ENCODE measurements at regions not wholly inside any gene's neighbourhood (a gene's known extent, or its start where the extent isn't known, plus 50 kb on each side); places are given as distances from the start of the nearest gene placed in this dataset.
"Not testable (repeated sequence)": the region's sequence is repeated elsewhere in the genome, so short reads cannot be mapped to it uniquely, and the experiment has no call there.

DNA sequence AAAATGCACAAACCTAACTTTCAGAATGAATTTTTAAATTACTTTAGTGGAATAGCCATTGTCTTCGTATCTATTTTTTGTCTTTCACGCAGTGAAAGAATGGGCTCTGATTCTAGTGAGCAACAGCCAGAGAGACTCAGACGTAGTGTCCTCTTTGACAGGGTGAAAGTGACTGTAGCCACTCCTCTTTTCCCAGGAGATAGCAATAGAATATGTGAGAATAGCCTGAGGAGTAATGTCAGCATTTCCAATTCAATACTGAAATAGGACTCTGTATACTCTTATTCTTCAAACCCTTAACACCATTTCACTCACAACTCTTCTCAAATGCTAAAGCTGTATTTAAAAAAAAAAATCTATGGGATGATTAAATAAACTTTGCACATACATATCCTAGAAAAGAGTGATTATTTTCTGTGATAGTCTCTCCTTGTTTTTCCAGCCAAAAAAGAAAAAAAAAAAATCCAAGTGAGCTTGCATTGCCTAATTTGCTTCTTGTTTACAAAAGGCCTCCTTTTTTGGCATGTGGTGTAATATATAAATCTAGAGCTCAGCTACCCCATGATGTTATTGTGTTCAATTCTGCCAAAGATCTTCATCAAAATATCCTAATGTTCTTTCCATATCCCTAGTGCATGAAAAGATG, 626.1 kb upstream of the SLITRK6 start:
- peak; percentile 26 for DNase-seq

DNA sequence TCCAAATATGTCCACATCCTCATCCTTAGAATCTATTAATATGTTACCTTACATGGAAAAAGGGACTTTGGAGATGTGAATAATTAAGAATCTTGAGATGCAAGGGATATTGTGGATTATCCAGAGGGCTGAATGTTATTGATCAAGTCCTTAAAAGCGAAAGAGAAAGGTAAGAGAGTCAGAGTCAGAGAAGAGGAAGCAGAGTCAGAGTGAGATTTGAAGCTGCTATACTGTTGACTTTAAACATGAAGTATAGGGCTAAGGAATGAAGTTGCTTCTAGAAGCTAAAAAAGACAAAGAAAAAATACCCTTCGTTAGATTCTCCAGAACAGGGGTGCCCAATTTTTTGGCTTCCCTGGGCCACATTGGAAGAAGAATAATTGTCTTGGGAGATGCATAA, 627.2 kb upstream of the SLITRK6 start:
- DNase-seq: no peak

DNA sequence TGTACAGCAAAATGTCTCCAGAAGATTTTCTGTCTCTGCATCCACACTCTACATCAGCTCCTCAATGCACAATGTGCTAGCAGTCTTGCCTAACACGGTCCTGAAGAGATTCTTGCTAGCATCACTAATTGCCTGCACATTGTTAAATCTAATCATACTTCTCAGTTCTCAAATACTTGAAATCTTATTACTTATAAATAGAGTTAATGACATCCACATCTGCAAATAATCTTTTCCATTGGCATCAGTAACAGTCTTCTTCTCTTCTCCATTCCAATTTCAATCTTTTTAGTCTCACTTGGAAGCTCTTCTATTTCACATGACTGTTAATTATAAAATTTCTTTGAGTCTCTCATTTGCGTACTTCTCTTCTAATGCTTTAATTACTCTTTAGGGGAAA, 630.5 kb upstream of the SLITRK6 start:
- no peak for DNase-seq

DNA sequence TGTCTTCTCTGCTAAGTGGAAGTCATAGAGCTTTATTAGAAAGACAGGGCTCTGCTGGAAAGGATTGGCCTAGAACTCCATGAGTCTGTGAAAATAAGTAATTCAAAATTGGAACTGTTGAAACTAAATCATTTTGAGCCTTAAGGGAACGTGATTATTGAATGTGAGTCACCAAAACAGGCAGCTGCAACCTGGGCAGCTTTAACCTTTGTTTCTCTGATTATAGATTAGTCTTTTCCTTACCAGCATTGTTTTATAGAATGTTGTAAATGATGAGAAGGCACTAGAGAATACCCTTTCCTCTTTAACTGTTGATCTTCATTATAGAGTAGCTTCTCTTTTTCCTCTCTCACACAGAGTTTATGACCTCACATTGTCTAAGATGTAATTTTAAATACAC, 638.8 kb upstream of the SLITRK6 start:
- no peak for DNase-seq

DNA sequence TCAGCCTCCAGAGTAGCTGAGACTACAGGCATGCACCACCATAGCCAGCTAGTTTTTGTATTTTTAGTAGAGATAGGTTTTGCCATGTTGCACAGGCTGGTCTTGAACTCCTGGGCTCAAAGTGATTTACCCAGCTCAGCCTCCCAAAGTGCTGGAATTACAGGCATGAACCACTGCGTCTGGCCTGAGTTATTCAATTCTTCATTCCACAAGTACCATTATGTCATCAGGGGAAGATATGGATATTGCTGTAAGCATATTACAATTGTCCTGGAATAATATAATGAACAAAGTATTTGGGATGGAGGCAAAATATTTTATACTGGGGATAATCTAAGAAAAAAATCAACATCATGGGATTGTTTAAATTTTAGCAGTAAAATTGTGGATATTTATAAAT, 646.0 kb upstream of the SLITRK6 start:
- DNase-seq: no peak

DNA sequence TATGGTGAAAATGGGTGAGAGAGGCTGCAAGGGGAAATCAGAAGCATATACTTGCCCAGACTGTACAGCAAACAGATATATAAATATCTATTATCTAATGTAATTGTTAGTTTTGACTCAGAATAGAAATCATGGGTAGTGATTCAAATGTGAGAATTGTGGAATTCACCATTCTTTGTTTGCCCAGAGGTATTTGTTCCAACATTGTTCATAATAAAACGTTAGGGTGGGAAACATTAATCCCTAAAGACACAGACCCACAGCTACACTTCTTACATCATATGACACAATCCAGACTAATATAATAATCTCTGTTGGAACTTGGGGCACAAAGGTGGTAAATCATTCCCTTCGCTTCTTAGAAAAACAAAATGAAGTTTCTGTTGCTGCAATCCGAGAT, 646.5 kb upstream of the SLITRK6 start:
- peak; percentile 7 for DNase-seq

DNA sequence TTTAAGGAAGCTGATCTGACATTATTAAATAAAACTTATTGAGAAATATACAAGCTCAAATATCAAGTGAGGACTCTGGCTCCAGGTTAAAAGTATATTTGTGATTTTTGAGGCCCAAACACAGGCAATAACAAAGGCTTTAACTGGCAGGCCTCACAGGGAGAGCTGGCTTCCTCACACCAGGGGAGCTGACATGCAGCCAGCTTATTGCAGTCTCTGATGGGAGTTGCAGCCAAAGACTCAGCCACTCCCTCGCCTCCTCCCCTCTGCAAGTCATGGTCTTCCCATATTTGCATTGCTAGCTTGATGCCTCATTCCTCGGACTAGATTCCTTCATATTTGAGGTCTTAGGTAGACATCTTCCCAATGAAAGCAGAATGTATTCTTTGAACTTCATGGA, 647.1 kb upstream of the SLITRK6 start:
- peak; percentile 35 for DNase-seq

DNA sequence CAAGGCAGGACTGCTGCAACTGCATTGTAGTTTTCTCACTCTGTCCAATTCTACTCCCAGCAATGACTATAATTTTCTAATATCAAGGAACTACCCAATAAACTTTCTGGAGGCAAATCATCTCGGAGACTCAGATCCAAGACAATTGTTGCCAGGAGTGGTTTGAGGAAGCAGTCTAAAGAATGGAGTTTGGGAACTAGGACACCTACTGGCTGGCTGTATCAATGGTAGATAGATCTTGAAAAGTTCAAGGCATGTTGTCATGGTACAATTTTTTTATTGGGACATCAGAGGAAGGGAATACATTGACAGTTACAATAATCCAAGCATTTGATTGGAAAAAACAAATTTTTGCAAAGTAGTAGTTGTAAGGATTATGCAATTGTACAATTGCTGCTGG, 648.3 kb upstream of the SLITRK6 start:
- no peak for DNase-seq

DNA sequence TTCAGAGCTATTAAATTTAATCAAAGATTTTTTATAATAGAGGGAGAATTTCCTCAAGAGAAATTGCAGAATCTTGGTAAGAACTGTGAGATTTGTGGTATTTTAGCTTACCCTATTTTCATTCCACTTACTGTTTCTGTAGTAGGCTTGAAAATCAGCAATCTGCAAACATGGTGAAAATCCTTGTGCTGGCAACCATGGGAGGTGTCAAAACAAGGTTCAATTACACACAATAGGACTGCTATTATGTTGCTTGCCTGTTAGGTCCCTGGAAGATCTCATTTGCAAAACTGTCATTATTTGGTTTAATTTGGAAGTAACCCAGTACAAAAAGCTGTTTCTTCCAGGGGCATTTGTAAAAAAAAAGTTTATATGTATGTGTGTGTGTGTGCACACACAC, 662.8 kb upstream of the SLITRK6 start:
- no peak for DNase-seq

DNA sequence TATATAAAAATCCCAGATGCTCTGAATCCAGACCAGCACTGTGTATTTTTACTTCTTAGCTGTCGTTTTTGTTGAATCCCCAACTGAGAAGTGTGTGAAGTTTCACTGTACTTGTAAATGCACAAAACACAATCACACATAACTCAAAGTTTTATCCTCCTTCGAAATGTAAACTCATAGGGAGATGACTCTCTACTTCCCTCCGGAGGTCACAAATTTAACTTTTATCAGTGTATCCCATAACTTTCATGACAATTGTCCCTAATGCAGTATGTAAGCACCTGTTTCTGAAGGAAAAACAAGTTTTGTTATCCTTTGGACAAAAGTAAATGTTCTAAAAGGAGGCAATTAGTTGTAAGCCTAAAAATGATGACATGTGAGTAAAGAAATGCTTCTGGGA, 665.0 kb upstream of the SLITRK6 start:
- DNase-seq: no peak

DNA sequence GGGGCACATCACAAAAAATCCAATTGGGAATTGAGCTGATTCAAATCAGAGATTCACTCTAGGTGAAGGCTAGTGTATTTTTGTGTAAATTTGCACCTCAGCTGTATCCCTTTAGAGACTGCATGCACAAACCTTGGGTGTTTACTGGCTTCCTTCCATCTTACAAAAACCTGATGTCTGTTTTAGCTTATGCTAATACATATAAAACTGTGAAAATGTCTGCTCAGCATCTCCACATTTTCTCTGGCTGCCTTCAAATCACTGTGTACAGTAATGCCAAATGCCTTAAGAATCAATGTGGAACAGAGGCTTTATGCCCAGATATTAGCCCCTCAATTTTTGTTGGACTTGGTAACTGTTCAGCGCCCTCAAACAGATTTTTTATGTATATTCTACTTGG, 675.8 kb upstream of the SLITRK6 start:
- DNase-seq: no peak

DNA sequence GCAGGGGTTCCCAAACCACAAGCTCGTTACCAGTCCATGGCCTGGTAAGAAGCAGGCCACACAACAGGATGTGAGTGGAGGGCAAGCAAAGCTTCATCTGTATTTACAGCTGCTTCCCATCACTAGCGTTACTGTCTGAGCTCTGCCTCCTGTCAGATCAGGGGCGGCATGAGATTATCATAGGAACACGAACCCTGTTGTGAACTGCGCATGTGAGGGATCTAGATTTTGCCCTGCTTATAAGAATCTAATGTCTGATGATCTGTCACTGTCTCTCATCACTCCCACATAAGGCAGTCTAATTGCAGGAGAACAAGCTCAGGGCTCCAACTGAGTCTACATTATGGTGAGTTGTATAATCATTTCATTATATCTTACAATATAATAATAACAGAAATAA, 677.4 kb upstream of the SLITRK6 start:
- DNase-seq: no peak

DNA sequence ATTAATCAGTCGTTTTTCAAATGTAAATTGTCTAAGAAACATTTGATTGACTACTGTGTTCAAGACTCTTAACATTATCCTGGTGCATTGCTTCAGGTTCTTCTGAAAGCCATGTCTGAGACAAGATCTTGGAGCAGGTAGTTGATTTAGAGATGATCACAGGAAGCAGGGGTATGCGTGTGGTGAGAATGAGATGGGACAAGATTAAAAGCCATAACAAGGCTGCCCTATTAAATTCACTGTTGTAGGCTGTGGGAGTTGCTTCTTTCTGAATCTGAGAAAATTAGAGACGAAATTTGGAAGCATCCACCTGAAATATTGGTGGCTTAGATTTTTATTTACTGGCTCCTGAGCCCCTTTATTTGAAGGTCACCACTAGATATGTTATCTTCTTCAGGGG, 687.4 kb upstream of the SLITRK6 start:
- no peak for DNase-seq

DNA sequence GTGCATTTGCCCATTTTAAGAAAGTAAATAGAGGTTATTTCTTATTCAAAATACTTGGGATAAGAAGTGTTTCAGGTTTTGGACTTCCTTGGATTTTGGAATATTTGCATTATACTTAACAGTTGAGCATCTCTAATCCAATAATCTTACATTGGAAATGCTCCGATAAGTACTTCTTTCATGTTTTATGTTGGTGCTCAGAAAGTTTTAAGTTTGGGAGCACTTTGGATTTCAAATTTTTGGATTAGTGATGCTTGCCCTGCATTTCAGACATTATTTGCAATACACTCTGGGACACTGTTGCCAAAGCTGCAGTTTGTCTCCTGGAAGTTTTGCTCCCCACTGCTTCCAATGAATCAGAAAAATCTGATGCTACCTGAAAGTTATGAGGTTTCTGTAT, 691.9 kb upstream of the SLITRK6 start:
- no peak for DNase-seq

DNA sequence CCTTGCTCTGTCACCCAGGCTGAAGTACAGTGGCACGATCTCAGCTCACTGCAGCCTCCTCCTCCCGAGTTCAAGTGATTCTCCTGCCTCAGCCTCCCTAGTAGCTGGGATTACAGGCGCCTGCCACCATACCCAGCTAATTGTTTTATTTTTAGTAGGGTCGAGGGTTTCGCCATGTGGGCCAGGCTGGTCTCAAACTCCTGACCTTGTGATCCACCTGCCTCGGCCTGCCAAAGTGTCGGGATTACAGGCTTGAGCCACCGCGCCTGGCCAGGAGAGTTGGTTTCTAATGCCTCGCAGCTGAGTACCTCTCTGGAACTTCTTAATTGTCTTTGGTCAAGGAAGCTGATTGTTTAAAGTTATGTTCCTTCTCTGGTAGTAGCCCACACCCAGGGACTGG, 702.7 kb upstream of the SLITRK6 start:
- DNase-seq: not testable (repeated sequence)

DNA sequence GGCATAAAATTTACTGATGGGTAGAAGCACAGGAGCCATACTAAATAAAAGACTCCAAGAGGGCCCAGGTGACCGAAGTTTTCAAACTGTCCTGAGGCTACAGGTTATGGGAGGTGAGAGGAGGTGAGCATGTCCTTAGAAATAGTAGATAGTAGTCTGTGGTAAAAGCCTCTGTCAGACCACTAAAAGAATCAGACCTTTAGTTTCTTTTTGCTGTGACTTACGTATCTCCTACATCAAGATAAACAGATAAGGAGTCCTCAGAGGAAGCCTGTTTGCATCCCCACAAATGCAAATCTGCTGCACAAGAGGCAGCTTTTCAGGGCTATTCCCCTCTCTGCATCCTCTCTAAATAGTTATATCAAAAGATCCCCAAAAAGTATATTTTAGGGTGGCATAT, 711.6 kb upstream of the SLITRK6 start:
- DNase-seq: no peak

DNA sequence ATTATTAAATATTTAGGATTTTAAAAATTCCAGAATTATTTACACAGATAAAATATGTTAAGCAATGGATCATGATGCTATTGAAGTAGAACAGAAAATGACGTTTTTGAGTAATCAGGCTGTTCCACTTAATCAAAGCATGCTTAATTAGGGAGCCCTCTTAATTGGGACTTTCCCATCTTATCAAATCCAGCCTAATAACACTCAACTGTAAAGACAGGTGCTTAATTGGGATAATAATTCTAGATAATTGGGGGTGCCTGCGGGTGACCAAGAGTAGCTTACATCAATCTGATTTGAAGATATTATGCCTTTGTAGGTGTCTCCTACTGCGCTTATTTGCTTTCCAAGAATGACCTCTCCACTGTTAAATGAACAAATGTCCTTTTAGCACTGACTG, 742.2 kb upstream of the SLITRK6 start:
- peak; percentile 83 for DNase-seq

DNA sequence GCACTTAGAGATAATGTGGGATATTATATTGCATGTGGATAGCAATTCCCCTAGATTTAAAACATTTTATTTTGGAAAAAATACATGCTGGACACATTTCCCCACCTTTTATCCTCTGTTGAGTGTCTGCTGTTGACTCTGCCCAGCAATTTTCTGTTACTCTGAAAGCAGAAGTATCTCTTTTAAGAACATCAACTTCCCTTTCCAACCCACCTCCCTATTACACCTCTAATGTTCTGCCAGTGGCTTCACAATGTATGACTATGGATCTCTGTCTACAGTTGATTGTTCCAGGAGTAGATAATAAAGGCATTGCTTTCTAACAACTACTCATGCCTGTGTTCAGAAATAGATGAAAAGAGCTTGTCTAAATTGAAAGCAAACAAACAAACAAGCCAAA, 754.8 kb upstream of the SLITRK6 start:
- no peak for DNase-seq

DNA sequence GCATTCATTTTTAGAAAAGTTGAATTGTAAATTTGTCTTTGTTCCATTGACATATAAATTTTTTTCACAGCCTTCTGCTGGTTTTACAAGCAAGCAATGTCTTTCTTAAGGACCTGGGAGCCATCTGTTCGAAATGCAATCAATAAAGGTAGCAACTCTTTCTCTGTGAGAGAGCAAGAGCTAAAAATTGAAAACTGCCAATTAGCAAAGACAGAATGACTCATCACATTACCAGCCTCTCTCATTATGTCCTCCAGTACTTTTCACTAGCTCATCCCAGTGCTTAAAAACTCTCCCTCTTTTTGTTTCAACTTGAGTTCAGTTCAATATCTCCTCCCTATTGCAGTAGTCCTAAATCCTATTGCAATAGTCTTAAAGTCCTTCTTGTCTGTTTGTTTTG, 760.7 kb upstream of the SLITRK6 start:
- DNase-seq: peak; percentile 32

DNA sequence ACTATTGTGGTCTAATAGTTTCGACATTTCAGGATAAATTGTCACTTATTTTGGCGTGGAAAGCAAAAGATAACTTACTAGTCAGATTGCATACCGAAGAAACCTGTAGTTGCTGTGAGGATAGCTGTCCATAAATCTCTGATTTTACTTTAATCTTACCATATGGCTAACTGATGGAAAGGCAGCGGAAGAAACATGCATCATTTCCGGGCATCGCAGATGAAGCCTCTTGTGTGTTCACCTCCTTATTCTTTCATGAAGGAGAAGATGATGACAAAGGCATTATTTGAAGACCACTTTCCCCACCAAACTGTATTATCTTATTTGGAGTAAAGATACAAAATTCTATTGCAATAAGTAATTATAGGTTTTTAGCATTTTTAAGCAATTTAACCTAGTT, 763.6 kb upstream of the SLITRK6 start:
- no peak for DNase-seq

DNA sequence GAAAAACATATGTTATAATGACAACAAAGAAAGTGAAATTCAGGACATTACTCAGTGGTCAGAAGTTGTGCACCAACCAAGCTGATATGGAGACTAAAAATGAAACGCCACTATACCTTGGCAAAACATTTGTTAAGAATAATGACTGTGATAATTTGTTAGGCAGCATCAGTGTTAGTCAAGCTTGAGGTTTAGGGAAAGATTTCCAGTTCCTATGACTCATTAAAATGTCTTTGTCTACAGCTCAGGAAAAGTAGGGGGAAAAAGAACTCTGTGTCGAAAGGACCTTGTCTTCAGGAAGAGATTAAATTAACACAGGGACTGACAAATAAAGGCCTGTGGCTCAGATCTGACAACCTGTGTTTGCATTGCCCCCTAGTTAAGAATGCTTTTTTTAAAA, 764.1 kb upstream of the SLITRK6 start:
- DNase-seq: no peak

DNA sequence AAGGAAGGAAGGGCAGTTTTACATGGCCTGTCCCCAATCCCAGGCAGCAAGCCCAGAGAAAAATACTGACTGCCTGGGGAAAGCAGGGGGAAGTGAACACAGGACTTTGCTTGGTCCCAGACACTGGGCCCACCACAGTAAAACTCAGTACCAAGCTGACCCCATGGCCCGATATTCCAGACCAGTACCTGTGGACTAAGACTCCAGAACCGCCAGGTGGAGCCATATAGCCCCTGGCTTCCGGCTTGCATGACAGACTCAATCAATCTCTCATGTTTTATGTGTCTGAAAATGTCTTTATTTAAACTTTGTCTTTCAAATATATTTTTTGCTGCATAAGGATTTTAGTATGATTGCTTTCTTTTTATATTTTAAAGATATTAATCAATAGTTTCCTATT, 767.9 kb upstream of the SLITRK6 start:
- no peak for DNase-seq

DNA sequence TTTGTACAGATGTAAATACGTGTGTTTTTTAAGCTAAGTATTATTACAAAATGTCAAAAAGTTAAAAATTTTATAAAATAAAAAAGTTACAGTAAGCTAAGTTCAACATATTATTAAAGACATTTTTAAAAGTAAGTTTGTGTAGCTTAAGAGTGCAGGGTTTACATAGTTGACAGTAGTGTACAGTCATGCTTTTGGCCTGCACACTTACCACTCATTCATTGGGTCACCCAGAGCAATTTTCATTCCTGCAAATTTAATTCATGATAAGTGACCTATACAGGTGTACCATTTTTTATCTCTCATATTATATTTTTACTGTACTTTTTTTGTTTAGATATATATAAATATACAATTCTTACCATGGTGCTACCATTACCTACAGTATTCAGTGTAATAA, 769.9 kb upstream of the SLITRK6 start:
- no peak for DNase-seq

DNA sequence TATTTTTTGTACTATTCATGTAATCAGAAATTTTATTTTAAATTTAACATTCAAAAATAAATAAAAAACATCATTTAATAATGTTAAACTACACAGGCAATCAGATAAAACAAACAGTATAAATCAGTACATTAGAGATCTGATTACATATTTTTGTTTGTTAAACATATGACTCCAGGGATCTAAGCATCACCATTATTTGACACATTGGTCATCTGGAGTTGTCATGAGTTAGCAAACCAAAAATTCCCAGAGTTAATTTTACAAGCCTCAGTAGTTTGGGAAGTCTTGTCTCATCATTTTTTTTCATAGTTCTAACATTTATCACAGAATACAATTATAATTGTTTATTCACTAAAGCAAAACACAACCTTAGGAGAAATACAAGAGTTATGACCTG, 770.8 kb upstream of the SLITRK6 start:
- DNase-seq: no peak

DNA sequence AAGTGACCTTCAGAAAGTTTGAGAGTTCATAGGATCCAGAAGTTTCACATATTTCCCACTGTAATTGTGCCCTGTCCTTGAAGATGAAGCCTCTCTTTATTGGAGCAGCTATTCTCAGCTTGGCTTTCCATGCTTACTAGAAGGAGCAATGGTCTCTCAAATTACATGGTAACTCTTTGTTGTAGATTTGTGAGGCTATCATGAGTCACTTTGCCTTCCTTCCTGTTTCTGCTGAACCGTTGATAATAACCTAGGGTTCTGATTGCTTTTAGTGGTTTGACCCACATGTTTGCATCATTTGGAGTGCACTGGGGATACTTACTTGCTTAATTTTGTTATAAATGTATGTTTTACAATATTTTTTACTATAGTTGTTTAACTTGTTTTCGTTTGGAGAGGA, 772.9 kb upstream of the SLITRK6 start:
- no peak for DNase-seq

DNA sequence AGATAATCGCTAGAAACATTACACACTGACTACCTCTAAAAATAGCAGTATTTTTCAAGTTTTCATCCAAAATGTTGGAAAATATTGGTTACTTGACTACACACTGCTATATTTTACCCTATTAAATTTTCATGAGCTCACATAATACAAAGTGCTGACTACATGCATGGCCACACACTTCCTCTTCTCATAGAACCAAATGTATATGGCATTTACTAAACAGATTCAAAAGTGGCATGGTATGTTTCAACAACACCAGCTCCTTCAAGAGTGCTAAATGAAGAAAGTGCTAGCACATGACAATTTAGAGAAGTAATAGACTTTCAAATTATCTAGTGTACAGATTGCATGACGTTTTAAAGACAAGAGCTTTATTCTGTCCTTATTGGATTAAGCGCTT, 780.4 kb upstream of the SLITRK6 start:
- no peak for DNase-seq
